Stimulated activated CD4-positive, alpha-beta T cell treated with anti-CD3 and anti-CD28 coated beads, Interleukin-1b, Interleukin-23, amount 100 ng/mL, for 48 hours (primary cell): ENCODE measurements at regions not wholly inside any gene's neighbourhood (a gene's known extent, or its start where the extent isn't known, plus 50 kb on each side); places are given as distances from the start of the nearest gene placed in this dataset.

ENCODE experiments used
- DNase-seq: peaks from one replicate; pipeline ENCODE4 v3.0.0-alpha.2; 2020

DNA sequence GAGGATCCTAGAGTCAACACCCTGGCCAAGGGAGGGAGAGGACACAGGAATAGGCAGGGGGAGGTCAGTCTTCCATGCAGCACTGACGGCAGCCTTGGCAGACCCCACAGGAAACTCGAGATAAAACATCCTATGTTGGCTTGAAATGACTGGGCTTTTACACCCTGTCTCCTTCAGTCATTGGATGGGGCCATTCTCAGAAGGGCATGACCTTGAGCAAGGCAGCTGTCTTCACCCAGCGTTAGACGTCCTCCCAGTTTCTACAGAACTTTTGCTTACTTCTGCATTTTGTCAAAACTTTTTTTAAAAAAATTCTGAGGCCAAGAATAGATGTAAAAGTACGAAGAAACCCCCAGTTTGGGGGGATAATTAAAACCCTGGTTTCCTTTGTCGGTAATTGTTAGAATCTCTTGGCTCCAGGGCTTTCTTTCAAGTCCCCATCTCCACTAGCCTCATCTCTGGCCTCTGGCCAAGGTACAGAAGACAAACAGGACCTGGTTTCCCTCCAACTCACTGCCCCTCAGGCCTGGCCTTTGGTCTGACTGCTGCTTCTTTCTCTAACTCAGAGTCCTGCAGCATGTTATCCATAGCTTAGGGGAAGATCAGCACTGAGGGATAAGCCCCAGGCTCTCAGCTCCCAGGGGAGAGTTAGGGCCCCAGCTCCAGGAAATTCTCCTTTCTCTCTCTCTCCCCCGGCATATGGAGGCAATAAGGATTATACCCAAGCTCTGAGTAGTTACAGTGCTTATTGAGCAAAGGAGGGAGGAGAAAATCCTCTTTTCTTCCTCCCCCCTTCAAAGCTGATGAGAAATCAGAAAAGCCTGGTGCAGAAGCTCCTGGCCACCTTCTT lies 51.6 kb upstream of the KCND3 start:
- DNase-seq: no peak

DNA sequence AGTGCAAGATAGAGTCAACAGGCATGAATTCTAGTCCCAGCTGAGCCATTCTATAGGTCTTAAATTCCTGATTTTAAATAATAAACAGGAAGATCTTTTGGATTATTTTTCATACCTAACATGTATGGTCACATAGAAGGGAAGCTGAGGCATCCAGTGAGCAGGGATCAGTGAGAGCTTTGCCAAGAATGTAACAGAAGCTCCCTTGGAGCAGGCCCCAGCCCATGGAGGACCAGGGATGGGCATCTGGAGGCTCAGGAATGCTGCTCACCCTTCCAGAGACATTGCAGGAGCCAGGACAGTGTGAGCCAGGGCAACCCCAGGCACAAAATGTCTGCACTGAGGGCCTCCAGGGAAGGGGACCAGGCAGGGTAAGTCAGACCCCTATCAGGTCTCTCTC lies 54.4 kb upstream of the KCND3 start:
- no peak for DNase-seq

DNA sequence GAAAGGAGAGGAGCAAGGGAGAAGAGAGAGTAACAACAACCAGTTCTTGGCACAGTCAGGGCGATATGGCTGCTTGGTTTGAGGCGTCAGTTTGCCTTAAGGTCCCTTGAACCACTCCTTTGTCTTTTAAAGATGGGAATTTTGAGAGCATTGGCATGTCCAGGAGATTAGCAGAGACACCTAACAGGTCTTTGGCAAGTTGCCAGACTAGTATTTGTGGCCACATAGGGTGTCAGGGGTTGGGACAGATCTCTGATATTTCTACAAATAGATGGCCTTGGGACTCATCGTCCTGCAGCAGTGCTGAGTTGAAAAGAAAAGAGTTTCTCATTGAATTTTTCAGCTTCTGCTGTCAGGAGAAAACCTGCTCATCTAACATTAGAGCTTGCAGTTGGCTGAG lies 55.3 kb upstream of the KCND3 start:
- DNase-seq: no peak

DNA sequence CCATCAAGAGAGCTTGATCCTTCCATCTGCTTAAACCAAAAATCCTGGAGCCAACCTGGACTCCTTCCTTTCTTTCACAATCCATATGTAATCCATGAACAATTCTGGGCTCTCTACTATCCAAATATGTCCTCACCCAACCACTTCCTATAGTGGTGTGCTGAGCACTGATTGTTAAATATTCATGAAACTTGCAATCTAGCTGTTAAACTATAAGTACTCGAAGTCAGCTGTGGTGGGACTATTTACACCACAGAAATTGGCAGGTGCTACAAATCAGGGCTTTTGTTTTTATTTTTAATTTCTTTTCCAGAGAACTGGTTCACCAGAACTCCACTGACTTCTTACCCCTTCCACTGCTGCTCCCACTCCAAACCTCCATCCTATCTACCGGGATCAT lies 57.2 kb upstream of the KCND3 start:
- DNase-seq: no peak

DNA sequence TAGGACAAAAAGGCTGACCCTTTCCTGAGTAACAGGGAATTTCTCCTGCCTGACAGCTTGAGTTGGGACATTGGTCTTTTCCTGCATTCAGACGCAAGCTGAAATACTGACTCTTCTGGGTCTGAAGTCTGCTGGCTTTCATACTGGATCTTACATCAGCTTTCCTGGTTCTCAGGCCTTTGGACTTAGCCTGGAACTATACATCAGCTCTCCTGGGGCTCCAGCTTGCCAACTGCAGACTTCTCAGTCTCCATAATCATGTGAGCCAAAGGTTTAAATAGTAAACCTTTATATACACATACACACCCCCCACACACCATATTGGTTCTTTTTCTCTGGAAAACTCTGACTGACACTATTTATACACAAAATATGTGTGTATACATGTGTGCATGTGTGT lies 59.0 kb upstream of the KCND3 start:
- no peak for DNase-seq

DNA sequence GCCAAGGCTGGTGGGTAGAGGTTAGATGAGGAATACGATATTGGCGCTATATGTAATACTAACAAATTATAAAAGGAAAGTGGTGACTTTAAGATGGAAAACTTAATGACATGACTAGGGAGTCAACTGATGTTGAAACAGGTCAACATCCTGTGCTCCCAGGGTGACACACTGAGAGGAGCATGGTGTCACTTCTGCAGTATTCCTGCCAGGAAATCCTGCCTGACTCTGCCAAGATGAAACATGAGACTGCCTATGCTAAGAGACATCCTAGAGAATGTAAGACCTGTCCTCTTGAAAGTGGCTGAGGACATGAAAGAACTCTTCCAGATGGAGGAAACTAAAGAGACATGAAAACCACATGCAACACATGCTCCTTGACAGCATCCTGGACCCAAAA lies 65.0 kb upstream of the KCND3 start:
- no peak for DNase-seq

DNA sequence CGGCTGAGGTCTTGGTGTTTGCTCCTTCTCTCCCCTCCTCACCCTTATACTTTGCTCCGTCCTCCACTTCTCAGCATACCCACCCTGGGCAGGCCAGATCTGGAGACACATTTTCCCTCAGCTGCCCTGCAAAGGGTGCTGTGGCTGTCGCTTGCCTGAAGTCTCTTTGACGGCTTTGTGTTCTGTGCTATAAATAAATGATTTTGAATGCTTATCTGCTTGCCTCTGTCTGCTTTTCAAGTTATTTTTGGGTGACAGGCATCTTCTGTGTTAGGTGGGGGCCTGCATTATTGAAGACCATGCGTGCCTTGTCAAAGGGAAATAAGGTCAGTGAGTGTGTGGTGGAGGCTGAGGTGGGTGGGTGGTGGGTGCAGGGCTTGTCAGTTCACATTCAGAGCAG lies 66.9 kb upstream of the KCND3 start:
- no peak for DNase-seq

DNA sequence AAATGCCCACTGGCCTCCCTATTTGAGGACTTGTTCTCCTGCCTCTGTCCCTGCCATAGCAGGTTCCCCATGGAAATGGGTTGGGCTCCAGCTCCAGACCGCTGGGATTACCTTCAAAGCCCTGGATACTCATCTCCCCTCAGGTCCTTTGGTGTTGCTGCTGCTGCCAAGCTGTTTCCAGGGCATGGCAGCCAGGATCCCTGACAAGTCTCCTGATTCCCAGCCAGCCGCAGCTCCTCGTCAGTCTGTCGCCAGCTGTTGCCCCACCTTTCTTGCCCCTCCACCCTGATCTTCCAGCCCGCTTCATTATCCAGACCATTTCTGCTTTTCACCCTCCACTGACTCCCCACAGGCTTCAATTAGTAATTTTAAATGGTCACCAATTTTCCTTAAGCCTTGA lies 68.3 kb upstream of the KCND3 start:
- no peak for DNase-seq

DNA sequence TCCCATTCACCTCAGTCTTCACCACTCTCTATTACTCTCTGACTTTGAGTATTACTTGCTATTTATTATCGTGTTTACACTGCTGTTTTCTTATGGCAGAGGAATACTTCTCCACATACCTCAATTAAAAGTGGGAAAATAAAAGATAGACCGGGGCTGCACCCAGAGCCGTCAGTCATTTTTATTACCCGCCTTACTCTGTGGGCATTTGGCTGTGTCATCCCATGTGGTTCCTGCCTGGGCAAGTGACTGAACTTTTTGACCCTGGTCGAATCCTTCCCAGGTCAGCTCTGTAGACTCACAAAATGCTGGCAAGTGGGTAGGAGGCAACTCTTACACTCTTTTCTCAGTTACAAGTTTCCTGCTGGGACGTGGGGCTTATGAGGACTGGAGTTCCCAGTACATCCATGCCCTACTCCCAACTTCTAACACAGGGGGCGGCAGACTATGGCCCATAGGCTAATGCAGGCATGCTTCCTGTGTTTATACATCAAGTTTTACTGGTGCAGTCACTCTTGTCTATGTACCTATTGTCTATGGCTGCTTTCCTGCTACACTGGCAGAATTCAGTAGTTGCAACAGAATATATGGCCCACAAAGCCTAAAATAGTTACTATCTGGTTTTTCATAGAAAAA lies 69.5 kb upstream of the KCND3 start:
- DNase-seq: no peak

DNA sequence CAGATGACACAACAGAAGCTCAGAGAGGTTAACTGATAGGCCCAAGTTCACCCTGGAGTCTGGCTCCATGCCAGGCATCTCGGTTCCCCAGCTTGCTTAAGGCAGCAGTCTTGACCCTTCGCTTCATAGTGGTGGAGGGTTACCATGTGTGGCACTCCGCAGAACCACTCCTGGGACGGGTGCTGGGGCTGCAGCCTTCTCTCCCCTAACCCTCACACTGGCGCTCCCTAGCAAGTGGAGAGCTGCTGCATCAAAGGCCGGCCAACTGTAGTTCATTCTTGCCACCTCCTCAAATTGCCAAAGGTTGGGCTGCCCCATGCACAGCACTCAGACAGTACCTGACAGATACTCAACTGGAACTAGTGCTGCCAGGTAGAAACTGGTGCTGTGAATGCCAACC lies 70.2 kb upstream of the KCND3 start:
- no peak for DNase-seq

DNA sequence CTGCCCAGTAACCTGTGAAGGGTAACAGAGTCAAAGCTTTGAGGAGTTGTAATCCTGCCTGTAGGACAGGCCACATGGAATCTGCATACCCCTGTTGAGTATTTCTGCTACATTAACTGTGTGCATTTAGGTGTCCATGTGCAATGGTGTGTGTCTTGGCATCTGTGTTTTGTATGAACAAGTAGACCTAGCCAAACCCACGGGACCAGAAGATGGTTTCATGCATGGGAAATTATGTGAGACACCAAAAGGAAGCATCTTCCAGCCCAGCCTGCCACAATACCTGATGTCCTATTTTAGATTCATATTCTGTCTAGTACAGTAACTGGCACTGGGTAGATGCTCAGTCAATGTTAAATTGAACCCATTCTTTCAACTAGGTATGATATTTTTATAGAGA lies 70.8 kb upstream of the KCND3 start:
- no peak for DNase-seq

DNA sequence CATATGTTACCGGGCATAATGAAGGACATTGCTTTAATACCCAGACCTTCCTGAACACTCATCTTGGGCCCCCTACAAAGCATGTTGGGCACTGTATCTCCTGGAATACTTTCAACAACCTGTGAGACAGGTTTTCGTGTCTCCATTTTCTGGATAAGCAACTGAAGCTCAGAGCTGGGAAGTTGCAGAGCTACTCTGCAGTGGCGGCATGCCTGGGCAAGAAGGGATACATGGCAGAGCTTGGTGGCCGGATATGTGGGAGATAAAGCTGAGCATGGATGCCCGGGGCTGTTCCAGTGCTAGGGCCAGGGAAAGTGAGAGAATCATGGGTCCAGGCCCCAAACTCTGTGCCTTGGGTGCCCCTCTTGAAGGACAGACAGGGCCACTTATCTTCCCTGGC lies 71.6 kb upstream of the KCND3 start:
- DNase-seq: no peak

DNA sequence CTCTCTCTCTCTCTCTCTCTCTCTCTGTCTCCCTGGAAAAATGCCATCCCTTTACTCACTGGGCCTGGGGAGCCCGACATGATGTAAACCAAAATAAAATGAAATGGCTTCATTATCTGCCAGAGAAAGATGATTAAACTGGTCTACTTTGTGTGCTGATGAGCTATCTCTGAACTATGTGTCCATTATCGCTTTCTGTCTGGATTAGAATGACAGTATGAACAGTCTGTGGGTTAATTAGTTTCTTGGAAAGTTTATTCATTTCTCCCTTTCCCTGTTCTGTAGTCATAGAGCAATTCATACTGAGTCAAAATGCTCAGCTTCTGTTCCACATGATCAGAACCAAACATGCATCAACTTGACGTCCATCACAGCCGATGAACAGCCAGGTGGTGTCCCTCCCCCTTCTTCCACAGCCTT lies 72.4 kb upstream of the KCND3 start:
- DNase-seq: peak; percentile 6

DNA sequence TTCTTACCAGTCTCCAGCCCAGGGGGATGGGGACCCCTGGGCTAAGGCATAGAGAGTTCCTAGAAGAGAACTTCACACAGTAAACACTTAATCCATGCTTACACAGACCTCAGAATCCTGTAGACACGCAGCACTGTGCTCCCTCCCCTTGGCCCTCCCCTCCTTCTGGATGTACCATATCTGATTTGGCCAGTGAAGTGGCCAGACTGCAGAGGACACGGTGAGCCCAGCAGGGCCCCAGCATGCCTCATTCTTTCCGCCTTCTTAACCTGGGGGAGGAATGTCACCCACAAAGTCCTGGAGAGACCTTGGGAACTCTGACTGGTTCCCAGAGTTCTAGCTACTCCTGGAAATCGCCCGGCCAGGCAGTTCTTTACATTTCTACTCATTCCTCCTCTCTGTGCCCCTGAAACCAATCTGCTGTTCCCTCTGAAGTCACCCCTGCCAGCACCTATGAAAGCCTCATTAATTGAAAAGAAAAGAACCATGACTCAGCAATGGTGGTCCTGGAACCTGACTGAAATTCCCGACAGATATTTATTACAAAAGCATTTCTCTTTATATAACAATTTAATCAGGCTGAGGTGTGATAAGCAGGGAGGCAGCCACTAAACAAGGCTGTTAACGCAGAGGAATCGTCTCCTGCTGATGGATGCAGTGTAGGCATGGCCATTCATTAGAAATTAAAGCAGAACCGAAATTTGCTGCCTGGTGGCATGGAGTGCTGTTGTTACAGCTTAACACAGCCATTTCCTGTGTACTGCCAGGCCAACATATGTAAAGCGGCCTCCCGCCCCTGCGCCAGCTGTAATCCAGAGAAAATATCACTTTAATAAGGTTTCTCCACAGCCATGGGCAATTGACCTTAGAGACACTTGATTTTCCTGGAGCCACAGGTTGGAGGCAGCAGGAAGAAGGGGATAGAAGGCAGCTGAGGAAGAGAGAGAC lies 74.6 kb upstream of the KCND3 start:
- no peak for DNase-seq

DNA sequence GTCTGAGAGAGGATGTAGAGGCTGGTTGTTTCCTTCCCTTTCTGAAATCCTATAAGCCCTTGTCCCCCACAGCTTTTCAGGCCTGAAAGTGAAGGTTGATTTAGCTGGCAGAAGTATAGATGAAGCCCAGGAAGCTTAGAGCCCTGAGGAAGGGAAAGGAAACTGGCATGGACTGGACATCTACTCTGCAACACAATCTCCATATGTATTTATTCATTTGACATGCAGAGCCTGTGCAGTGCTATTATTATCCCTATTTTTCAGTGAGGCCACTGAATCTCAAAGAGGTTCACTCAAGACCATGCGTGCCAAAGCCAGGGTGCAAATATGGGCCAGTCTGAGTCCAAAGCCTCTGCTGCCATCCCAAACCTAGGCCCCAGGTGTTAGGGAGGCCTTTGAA lies 78.5 kb upstream of the KCND3 start:
- no peak for DNase-seq

DNA sequence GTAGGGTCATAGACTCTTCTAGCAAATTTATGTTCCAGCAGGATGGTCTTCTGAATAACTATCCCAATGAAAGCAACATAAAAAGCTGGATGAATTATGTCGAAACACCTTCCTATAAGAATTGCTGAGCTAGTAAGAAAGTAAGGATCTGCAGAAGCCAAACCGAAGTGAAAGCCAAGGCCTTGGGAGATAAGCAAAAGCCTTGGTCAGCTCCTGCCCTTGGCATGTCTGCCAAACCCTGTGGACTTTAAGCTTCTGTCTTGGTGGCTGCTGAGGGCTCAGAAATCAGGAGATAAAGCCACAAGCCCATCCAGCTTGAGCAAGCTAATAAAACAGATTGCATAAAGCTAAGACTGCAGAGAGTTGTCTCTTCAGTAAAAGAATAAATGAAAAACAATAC lies 81.2 kb upstream of the KCND3 start:
- DNase-seq: no peak

DNA sequence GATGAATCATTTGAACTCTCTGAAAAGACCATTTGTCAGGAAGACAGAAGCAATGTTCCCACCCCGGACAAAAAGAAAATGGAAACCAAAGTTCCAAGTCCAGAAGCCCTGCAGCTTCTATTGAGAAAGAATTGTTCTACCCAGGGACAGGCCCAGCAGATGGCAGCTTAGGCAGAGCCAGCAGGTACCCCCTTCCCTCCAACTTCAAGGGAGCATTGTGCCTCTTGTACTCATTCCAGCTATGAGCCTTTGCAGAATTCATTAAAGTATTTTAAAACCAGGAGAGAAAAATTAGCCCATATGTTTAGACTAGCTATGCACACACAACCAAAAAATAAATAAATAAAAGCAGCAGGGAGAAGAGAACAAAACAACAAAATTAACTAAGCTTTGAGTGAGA lies 85.2 kb upstream of the KCND3 start:
- no peak for DNase-seq

DNA sequence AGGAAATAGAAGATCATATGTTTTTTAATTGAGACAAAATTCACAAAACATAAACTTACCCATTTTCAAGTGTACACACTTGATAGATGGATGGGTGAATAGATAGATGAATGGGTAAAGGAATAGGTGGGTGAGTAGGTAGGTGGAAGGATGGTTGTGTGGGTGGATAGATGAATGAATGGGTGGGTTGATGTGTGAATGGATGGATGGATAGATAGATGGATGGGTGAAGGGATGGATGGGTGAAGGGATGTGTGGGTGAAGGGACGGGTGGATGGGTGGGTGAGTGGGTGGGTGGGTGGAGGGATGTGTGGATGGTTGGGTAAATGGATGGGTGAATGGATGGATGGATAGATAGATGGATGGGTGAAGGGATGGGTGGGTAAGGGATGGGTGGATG lies 86.1 kb upstream of the KCND3 start:
- no peak for DNase-seq

DNA sequence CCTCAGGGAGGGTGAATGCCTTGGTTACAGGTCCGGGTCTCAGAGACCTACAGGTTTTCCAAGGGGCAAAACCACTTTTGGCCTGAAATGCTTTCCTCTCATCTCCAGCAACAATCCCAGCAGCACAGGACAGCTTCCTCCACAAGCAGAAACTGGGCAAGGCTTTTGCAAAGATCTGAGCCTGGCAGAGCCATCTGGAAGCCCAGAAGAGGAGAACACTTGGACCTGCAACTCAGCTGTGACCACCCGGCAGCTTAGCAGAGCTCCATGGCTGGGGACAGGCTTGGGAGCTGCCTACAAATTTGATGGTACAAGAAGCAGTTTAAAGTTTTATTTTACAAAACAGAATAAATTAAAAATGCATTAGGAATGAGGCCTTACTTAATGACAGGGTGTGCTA lies 90.0 kb upstream of the KCND3 start:
- no peak for DNase-seq

DNA sequence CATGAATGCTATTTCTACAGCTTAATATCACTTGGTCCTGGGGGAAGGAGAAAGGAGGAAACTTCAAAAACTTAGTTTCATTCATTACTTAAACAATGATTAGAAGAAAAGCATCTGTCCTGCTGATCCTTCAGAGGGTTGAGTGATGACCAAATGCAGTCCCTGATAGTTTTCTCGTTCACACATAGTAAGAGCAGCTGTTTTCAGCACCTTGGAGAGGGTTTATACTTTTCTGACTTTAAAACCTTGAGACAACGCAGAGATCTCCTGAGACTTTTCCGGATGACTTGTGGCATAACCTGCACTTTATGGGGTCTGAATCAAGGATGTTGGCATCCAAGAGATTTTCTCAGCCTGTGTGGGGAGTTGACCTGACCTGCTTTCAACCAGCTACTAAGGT lies 94.0 kb upstream of the KCND3 start:
- DNase-seq: no peak

DNA sequence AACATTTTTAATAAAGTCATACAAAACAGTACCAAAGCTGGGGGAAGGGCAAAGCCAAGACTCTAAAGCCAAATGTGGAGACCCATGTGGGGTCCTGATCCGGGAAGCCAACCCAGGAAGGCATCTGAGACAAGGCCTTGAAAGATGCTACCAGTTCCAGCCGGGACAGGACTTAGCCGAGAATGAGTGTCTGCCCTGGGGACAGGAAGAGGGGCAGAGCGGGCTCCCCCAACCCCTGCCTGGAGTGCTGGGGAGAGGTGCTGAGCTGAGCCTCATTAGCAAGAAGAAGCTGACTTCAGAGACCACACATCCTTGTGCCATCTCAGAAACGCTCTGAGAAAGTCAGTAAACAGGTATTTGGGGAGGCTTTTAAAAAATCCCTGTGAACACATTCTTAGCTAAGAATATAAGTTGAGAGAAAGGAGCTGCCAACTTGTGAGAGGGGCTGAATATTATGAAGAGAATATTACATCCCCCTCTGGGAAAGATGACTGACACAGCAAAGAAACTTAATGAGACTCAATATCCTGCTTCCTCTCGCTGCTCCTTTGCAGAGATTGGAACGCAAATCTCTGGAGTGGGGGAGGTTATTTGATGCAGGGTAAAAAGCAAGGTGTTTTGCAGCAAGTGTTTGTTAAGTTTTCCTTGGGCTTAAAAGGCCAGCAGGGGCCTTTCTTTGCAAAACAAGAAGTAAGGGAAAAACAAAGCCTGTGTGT lies 103.3 kb upstream of the KCND3 start:
- DNase-seq: no peak

DNA sequence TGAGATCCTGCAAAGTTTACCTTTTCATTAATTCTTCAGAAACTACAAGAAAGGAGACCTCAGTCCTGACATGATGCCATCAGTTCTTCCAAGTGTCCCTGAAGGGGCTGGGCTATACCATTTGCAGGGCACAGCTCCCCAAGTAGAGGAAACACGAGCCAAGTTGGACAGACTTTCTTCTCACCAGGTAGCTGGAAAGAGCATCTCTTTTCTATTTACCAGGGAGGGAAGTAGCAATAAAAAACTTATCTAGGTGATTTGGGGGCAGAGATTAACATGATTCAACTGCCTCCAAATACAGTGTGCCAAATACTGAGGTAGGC lies 103.9 kb upstream of the KCND3 start:
- DNase-seq: no peak

DNA sequence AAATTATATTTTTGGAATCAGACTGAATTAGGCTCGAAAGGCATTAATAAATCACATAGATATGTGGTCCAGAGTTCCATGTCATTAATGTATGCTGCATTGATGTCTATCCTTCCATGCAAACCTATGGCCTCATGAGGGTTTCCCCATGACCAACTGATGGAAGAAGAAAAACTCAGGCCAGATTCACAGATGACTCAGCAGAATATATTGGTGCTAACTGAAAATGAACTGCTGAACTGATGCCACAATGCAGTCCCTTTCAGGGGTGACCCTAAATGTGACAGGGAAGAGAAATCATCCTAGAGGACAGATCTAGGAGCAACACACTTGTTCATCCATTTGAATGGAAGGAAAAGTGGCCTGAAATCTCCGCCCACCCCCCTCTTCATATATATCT lies 110.5 kb upstream of the KCND3 start:
- no peak for DNase-seq
